ENCODE measurements at regions not wholly inside any gene's neighbourhood (a gene's known extent, or its start where the extent isn't known, plus 50 kb on each side); places are given as distances from the start of the nearest gene placed in this dataset.

- TF ChIP-seq CTCF (IDR thresholded peaks at IDR 0.05; ENCODE audit: low read length) (no peak), EZH2 (IDR thresholded peaks at IDR 0.05; ENCODE audit: borderline replicate concordance, low read length) (no peak)
Observed at GRCh38 chr1:195327361-195327760, 1280.9 kb downstream of the KCNT2 start.
